Lower lobe of right lung (tissue), 2 donors: ENCODE measurements at regions not wholly inside any gene's neighbourhood (a gene's known extent, or its start where the extent isn't known, plus 50 kb on each side); places are given as distances from the start of the nearest gene placed in this dataset.

Experiments used
- ATAC-seq, 2 donors: fragments of 200-7000 bp; cut with Tn5 transposase; one replicate each; pipeline ENCODE4 v1.9.1; 2020 to 2022; ENCODE audit warnings: mild to moderate bottlenecking in 2 of 2, moderate library complexity in 2 of 2
- DNase-seq: peaks from one replicate; pipeline ENCODE4 v3.0.0-alpha.2; 2020
- H3K27ac ChIP-seq: fragments of 200-600 bp; one replicate; pipeline ENCODE4 v1.8.0; 2022
- H3K27me3 ChIP-seq: fragments of 200-600 bp; one replicate; pipeline ENCODE4 v1.8.0; 2022; ENCODE audit warnings: low read depth
- H3K36me3 ChIP-seq: fragments of 200-600 bp; one replicate; pipeline ENCODE4 v1.8.0; 2022; ENCODE audit warnings: mild to moderate bottlenecking
- H3K4me1 ChIP-seq: fragments of 200-600 bp; one replicate; pipeline ENCODE4 v1.8.0; 2022
- H3K4me3 ChIP-seq: fragments of 200-600 bp; one replicate; pipeline ENCODE4 v1.8.0; 2022; ENCODE audit warnings: mild to moderate bottlenecking
- H3K9me3 ChIP-seq: fragments of 200-600 bp; one replicate; pipeline ENCODE4 v1.8.0; 2022
- intact Hi-C: fragments of 100-400 bp; cut with DNase I; formaldehyde crosslinking; loops from one replicate; pipeline ENCODE4 v1.11.0; 2022
- TF ChIP-seq, protein P1 (sequence below): fragments of 200-600 bp; IDR thresholded peaks from one replicate; pipeline ENCODE4 v1.8.0; 2022; ENCODE audit warnings: antibody characterized with exemption, mild to moderate bottlenecking
- donor health status: DM: no; HTN: yes; CAD: no; lungs with severe emphysema.

DNA sequence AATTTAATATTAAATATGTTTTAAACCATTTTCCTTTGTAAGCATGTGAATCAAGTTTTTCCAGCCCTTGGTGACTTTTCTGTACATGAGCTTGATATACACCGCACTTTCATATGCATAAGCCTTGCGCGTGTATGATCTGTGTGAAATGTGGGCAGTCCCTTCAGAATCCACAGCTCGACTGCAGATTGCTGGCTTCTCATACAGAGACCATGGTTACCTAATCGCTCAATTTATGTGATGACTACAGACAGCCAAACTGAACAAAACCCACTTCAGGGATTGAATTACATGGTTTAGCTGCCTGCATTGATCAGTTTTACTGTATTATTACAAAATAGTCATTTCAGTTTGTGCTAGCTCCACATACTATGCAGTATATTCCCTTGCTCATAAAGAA lies 212.3 kb upstream of the NECTIN3 start:
- H3K27me3 ChIP-seq, result no peaks in the 10 kb centered on the region
- H3K4me1 ChIP-seq, result no peaks in the 10 kb centered on the region
- no peaks in the 10 kb centered on the region for H3K9me3 ChIP-seq
- no peak overlapping the region for H3K4me3 ChIP-seq
- intact Hi-C loops, result no loop called here
- ATAC-seq (no peak), DNase-seq (no peak)
- TF ChIP-seq, protein P1, sequence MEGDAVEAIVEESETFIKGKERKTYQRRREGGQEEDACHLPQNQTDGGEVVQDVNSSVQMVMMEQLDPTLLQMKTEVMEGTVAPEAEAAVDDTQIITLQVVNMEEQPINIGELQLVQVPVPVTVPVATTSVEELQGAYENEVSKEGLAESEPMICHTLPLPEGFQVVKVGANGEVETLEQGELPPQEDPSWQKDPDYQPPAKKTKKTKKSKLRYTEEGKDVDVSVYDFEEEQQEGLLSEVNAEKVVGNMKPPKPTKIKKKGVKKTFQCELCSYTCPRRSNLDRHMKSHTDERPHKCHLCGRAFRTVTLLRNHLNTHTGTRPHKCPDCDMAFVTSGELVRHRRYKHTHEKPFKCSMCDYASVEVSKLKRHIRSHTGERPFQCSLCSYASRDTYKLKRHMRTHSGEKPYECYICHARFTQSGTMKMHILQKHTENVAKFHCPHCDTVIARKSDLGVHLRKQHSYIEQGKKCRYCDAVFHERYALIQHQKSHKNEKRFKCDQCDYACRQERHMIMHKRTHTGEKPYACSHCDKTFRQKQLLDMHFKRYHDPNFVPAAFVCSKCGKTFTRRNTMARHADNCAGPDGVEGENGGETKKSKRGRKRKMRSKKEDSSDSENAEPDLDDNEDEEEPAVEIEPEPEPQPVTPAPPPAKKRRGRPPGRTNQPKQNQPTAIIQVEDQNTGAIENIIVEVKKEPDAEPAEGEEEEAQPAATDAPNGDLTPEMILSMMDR, result no peak
- no peaks in the 10 kb centered on the region for H3K36me3 ChIP-seq
- no peak overlapping the region for H3K27ac ChIP-seq

DNA sequence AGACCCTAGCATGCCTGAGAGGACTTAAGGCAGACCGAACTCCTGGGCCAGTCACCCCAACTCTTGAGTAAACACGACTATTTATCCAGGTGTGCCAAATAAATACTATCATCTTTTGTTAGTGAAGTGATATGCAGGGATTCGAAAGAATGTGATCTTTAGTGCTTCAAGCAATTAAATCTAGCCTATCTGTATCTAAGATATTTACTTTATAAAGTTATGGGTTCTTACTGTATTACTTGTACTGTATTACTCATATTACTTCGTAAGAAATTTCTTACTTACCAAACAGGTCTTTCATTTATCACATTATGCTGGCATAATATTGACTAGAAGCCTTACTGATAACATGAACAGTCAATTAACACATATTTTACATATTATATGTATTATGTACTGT lies 211.6 kb upstream of the NECTIN3 start:
- H3K4me3 ChIP-seq, result no peak overlapping the region
- no peaks in the 10 kb centered on the region for H3K27me3 ChIP-seq
- H3K27ac ChIP-seq, result no peak overlapping the region
- no peaks in the 10 kb centered on the region for H3K4me1 ChIP-seq
- H3K36me3 ChIP-seq, result no peaks in the 10 kb centered on the region
- DNase-seq, result no peak
- intact Hi-C loops, result no loop called here
- ATAC-seq, result no peak
- H3K9me3 ChIP-seq, result no peaks in the 10 kb centered on the region
- TF ChIP-seq, protein P1, result no peak

DNA sequence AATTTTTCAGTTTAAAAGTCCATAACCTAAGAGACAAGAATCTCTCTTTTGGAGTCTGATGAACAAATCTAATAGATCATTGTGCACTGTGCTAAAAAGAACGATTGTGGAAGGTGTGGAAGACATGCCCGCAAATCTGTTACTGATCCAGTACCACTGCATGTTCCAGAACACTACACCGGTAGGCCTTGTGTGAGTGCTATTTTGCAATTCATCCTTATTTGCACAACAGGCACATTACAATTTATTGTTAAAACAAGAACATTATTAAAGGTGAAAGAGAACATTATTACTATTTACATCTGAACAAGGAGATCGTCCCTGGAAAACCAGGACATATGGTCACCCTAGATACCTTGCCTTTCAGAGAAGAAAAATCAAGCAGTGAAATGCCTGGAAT lies 205.7 kb upstream of the NECTIN3 start:
- Histone ChIP-seq H3K27ac (no peak overlapping the region), H3K4me1 (no peaks in the 10 kb centered on the region), H3K4me3 (no peak overlapping the region), H3K27me3 (no peaks in the 10 kb centered on the region), H3K9me3 (no peaks in the 10 kb centered on the region), H3K36me3 (no peaks in the 10 kb centered on the region)
- no peak for ATAC-seq
- intact Hi-C loops, result no loop called here
- no peak for DNase-seq
- TF ChIP-seq, protein P1, result no peak

DNA sequence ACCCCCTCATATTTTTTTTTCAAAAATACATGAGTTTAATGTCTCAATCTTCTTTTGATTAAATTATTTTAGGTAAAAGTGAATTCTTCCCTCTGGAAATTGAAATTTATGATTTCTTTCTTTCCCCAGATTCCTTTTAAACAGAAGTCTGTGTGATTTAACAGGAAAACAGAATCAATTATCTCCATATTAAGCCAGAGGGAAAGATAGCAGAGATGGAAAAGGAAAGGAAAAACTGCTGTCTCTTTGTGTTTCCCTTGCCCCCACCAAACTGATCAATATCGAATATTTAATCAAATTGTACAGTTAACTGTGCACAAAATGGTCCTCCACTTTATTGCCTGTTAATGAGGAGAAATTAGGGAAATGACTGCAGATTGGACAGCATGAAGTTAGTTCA lies 203.5 kb upstream of the NECTIN3 start:
- ATAC-seq (no peak), DNase-seq (no peak)
- intact Hi-C loops, result no loop called here
- Histone ChIP-seq H3K27me3 (no peaks in the 10 kb centered on the region), H3K9me3 (no peaks in the 10 kb centered on the region), H3K27ac (no peak overlapping the region), H3K36me3 (no peaks in the 10 kb centered on the region), H3K4me1 (no peaks in the 10 kb centered on the region), H3K4me3 (no peak overlapping the region)
- TF ChIP-seq, protein P1, result no peak

DNA sequence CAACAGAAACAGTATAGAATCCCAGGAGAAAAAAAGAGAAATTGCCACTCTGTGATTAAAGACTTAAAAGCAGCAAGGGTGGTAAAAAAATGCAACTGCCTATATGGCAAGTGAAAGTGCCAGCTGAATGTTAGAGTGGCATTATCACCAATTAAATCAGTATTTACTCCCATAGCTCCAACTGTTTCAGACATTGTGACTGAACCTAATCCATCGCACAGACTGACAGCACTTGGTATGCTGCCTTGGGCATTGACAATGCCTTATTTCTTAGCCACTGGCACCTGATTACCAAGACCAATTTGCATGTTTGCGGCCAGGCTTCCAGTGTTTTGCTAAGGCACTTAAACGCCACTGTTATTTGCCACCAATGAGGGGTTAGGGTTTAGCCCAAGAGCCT lies 201.9 kb upstream of the NECTIN3 start:
- ATAC-seq, result no peak
- intact Hi-C loops, result no loop called here
- H3K27me3 ChIP-seq, result no peaks in the 10 kb centered on the region
- no peak overlapping the region for H3K4me3 ChIP-seq
- TF ChIP-seq, protein P1, result no peak
- no peaks in the 10 kb centered on the region for H3K9me3 ChIP-seq
- H3K4me1 ChIP-seq, result no peaks in the 10 kb centered on the region
- no peak for DNase-seq
- H3K27ac ChIP-seq, result no peak overlapping the region
- H3K36me3 ChIP-seq, result no peaks in the 10 kb centered on the region

DNA sequence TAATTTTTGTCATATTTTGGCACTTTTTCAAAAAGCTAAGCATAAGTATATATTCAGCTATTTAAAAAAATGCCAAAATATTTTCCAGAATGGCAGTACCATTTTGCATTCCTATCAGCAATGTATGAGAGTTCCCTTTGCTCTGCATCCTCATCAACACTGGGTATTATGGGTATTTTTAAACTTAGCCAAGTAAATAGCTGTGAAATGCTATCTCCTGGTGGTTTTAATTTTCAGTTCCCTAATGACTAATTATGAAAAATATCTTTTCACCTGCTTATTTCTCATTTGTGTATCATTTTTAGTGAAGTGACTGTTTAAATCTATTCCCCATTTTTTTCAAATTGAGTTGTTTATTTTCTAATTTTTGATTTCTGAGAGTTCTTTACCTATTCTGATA lies 199.7 kb upstream of the NECTIN3 start:
- Histone ChIP-seq H3K36me3 (no peaks in the 10 kb centered on the region), H3K4me1 (no peaks in the 10 kb centered on the region), H3K27me3 (no peaks in the 10 kb centered on the region), H3K27ac (no peak overlapping the region), H3K4me3 (no peak overlapping the region), H3K9me3 (no peaks in the 10 kb centered on the region)
- TF ChIP-seq, protein P1, result no peak
- intact Hi-C loops, result no loop called here
- DNase-seq (no peak), ATAC-seq (no peak)
